ENCODE measurements at regions not wholly inside any gene's neighbourhood (a gene's known extent, or its start where the extent isn't known, plus 50 kb on each side); places are given as distances from the start of the nearest gene placed in this dataset.
"Not testable (repeated sequence)": the region's sequence is repeated elsewhere in the genome, so short reads cannot be mapped to it uniquely, and the experiment has no call there.

GRCh38 chr2:75405000-75405399 is 155.7 kb downstream of the EVA1A start:
- TF ChIP-seq MAX (IDR thresholded peaks at IDR 0.05; ENCODE audit: low read depth, low read length) (no peak), POLR2A (IDR thresholded peaks at IDR 0.05; ENCODE audit: extremely low read depth, insufficient read length) (no peak), CTCF (IDR thresholded peaks at IDR 0.05; ENCODE audit: low read depth, low read length) (no peak), MYC (IDR thresholded peaks at IDR 0.05; ENCODE audit: low read depth, low read length) (no peak)
- H3K4me3 ChIP-seq (ENCODE audit: low read depth, low read length) = no peak overlapping the region
- DNase-seq (ENCODE audit: low read depth) = no peak

- H3K4me3 ChIP-seq (ENCODE audit: low read depth, low read length) = no peak overlapping the region
- no peak for TF ChIP-seq POLR2A (IDR thresholded peaks at IDR 0.05; ENCODE audit: extremely low read depth, insufficient read length)
- TF ChIP-seq CTCF (IDR thresholded peaks at IDR 0.05; ENCODE audit: low read depth, low read length) = peak; percentile 64
- TF ChIP-seq MYC (IDR thresholded peaks at IDR 0.05; ENCODE audit: low read depth, low read length) = no peak
- TF ChIP-seq MAX (IDR thresholded peaks at IDR 0.05; ENCODE audit: low read depth, low read length) = no peak
- DNase-seq (ENCODE audit: low read depth) = peak; percentile 61
These were observed 156.7 kb downstream of the EVA1A start for GRCh38 chr2:75403991-75404428.

- DNase-seq (ENCODE audit: low read depth) = no peak
- no peak overlapping the region for H3K4me3 ChIP-seq (ENCODE audit: low read depth, low read length)
- TF ChIP-seq CTCF (IDR thresholded peaks at IDR 0.05; ENCODE audit: low read depth, low read length) = no peak
- no peak for TF ChIP-seq MAX (IDR thresholded peaks at IDR 0.05; ENCODE audit: low read depth, low read length)
- TF ChIP-seq POLR2A (IDR thresholded peaks at IDR 0.05; ENCODE audit: extremely low read depth, insufficient read length) = no peak
- TF ChIP-seq MYC (IDR thresholded peaks at IDR 0.05; ENCODE audit: low read depth, low read length) = no peak
These were observed 164.4 kb downstream of the EVA1A start for GRCh38 chr2:75396314-75396713.

- not testable (repeated sequence) for DNase-seq (ENCODE audit: low read depth); H3K4me3 ChIP-seq (ENCODE audit: low read depth, low read length)
These were observed 166.0 kb downstream of the EVA1A start for GRCh38 chr2:75394764-75395163.

GRCh38 chr2:75390169-75390568 is 170.6 kb downstream of the EVA1A start:
- H3K4me3 ChIP-seq (ENCODE audit: low read depth, low read length) = no peak overlapping the region
- DNase-seq (ENCODE audit: low read depth) = no peak
- TF ChIP-seq MYC (IDR thresholded peaks at IDR 0.05; ENCODE audit: low read depth, low read length) = no peak

GRCh38 chr2:75389271-75389670 is 171.5 kb downstream of the EVA1A start:
- no peak for TF ChIP-seq MYC (IDR thresholded peaks at IDR 0.05; ENCODE audit: low read depth, low read length)
- TF ChIP-seq CTCF (IDR thresholded peaks at IDR 0.05; ENCODE audit: low read depth, low read length) = no peak
- no peak for TF ChIP-seq MAX (IDR thresholded peaks at IDR 0.05; ENCODE audit: low read depth, low read length)
- no peak for TF ChIP-seq POLR2A (IDR thresholded peaks at IDR 0.05; ENCODE audit: extremely low read depth, insufficient read length)
- DNase-seq (ENCODE audit: low read depth) = peak; percentile 67

GRCh38 chr2:75381032-75381431 is 179.7 kb downstream of the EVA1A start:
- DNase-seq (ENCODE audit: low read depth) = no peak
- TF ChIP-seq CTCF (IDR thresholded peaks at IDR 0.05; ENCODE audit: low read depth, low read length) (no peak), POLR2A (IDR thresholded peaks at IDR 0.05; ENCODE audit: extremely low read depth, insufficient read length) (no peak), MAX (IDR thresholded peaks at IDR 0.05; ENCODE audit: low read depth, low read length) (no peak), MYC (IDR thresholded peaks at IDR 0.05; ENCODE audit: low read depth, low read length) (no peak)
- H3K4me3 ChIP-seq (ENCODE audit: low read depth, low read length) = no peak overlapping the region

More at GRCh38 chr2:75389271-75389670, 171.5 kb downstream of the EVA1A start:
- H3K4me3 ChIP-seq (ENCODE audit: low read depth, low read length) = no peak overlapping the region
